GM19351 (cell line): ENCODE measurements at regions not wholly inside any gene's neighbourhood (a gene's known extent, or its start where the extent isn't known, plus 50 kb on each side); places are given as distances from the start of the nearest gene placed in this dataset.
"Not testable (repeated sequence)": the region's sequence is repeated elsewhere in the genome, so short reads cannot be mapped to it uniquely, and the experiment has no call there.

Source experiments
- ATAC-seq: cut with Tn5 transposase; IDR thresholded peaks from one replicate; pipeline ENCODE4 v1.9.1; 2021; ENCODE audit warnings: mild to moderate bottlenecking, moderate library complexity; ENCODE audit not compliant: unreplicated experiment

DNA sequence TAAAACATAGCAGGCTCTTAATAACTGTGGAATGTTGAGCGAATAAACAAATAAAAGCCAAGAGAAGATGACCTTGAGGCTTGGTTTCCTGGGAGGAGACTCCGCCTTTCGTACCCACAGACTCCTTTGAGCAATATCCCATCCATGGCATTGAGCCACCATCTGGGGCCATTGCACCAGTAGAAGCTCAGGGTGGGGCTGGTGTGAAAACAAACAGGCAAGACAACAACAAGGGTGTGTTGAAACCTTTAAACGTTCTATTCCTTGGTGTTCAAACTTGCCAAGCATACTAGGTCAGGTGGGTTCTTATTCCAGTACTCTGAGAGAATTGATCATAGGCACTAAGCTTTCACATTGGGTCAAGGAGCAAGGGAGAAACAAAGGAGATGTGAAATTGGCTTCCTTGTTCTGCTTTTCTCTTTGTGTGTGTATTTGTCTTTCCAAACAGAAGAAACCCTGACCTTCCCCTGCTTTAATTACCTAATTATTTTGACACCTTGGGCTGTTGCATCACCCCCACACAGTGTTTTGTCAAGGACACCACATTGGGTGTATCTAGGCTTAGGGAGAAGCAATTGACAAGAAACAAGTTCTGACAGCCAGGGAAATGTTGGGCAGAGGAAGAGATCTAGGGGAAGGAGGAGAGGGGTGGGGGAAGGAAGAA lies 105.1 kb upstream of the BCL6 start:
- no peak for ATAC-seq

DNA sequence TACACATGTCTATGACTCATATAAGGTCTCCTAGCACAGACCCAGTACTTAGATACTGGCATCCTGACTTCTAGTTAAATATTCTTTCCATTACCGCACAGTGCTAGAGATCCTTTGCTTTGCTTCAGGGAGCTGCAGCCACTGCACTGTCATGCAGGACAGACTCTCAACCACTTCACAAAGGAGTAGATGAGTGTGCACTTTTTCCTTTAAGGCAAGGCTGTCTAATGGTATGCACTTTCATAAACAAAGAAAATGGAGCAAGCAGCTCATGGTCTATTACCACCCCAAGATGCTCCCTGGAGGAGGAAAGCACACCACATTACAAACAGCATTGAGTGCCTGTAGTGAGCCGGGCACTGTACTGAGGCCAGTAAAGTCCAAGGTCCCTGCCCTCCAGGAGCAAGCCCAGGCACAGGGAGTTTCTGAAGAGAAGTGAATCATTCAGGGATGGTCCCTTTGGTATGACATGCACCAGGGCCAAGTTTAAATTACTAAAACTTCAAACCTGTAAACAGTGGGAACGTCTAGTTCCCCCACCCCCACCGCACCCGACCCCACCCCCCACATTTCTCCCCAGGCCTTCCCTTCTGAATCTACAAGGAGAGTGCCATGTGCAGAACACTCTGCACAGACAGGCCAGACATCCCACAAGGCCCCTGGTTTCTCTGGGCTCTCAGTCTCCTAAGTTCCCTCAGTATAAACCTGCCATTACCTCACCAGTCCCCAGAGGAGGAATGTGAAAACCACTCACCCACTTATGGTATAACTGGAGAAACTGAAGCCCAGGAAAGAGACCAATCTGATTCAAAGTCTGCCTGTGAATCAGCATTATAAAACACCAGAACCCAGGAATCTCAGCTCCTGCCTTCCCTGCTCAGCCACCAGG lies 107.8 kb upstream of the BCL6 start:
- ATAC-seq, result no peak

DNA sequence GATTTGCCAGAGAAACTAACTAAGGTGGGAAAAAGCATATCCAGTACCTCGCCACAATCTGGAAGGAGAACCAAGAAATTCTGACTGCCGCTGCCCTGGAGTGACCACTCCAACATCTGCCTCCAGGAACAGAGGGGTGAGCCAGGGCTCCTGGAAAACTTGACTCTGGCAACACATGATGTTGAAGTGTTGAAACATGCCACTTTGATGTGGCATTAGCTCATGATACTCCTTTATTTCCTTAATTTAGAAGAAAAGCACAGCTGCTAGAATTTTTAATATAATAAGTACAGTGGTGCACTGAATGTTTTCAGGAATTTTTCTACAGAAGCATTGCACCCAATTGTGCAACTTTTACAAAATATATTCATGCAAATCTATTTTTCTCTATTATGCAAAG lies 109.9 kb upstream of the BCL6 start:
- no peak for ATAC-seq

DNA sequence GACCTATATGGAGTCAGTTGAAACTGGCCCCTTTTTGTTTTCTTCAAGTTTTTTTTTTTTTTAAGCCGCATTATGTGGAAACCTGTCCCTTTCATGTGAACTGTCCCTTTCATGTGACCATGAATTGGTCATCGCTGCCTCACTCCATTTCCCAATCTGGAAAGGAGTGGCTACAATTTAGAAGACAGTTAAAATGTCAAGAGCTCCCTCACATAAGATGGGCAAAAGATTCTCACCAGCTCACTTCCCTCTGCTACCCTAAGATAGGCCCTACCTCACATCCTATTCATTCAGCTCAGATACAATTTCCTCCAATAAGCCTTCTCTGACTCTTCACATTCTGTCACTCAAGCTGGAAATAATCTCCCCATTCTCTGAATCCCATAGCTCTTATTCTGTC lies 111.3 kb upstream of the BCL6 start:
- no peak for ATAC-seq

DNA sequence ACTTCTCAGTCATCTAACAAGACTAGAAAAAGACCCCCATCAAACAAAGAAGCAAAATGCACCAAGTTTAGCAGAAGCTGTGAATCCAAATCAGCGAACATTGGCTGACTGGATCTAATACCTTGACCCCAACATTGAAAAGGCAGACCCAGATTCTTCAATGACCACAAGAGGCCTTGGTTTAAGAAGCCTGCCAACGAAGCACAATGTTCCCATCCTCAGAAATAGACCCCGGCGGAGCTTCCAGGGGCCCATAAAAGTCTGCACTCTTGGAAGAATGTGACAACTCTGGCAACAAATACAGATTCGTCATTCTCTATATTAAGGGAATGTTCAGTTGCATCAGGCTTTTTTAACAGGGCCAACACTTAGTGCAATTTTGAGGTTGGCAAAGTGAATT lies 112.8 kb upstream of the BCL6 start:
- ATAC-seq, result no peak

DNA sequence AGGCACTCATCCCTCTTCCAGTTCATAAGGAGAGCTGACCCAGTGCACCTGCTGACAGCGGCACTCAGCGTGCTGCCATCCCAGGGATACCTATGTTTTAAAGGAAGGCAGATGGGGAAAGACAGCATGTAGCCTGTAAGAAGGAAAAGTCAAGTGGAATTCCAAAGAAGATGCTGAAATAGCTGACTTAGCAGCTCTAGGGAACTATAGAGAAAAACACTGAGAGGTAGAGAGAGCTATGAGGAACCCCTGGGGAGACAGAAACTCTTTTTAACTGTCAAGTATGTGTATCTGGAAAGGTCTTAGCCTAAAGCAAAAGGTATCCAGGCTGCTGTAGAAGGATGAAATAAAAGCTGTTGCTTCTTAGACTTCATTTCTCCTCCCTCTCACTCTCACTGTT lies 113.4 kb upstream of the BCL6 start:
- ATAC-seq, result no peak

DNA sequence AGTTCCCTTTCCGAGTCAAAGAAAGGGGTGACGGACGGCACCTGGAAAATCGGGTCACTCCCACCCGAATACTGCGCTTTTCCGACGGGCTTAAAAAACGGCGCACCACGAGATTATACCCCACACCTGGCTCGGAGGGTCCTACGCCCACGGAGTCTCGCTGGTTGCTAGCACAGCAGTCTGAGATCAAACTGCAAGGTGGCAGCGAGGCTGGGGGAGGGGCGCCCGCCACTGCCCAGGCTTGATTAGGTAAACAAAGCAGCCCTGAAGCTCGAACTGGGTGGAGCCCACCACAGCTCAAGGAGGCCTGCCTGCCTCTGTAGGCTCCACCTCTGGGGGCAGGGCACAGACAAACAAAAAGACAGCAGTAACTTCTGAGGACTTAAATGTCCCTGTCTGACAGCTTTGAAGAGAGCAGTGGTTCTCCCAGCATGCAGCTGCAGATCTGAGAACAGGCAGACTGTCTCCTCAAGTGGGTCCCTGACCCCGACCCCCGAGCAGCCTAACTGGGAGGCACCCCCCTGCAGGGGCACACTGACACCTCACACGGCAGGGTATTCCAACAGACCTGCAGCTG lies 117.5 kb upstream of the BCL6 start:
- not testable (repeated sequence) for ATAC-seq

DNA sequence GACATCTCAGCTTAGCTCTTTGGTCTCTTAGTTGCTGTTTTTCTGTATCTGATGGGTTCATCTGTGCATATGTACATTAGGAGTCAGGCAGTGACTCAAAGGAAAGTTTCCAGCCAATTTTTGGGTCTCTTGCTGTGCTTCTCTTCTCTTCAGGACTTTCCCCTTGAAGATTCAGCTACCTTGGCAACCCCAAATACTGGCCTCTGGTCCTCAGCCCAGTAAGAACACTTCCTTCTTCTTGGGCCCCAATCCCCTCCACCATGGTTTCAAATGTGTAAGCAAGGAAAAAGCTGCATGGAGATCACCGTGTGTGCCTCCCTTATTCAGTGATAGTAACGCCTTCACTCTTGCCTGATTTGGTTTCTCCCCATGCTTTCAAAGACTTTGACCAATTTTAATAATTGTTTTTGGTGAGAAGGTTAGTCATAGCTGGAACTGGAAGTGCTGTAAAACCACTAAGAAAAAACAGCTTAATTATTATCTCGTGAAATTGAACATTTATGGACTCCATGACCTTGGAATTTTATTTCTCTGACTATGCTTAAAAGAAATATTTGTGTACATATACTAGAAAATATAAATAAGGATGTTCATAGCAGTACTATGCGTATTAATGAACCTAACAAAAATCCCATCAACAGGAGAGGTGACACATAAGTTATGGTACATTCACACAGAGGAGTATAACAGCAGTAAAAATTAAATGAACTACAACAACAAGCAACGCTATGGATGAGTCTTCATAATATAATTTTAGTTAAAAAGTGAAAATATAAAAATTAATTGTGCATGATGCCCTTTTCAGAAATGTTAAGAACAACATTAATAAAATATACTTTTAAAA lies 125.3 kb upstream of the BCL6 start:
- peak; percentile 77 for ATAC-seq

DNA sequence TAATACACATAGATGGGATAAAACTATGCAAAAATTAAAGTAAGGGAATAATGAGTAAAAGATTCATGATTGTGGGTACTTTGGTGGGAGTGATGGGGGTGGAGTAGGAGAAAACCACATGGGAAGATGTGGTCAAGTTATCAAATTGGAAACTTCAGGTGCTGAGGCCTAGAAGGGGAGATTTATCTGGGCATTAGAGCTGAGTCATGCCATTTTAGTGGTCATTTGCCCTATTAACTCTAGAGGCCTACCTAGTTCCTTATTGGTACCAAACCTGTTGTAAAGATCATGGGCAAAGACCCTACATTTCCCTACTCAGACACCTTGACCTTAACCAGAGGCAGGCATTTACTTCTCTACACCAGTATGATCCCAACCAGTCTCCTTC lies 125.9 kb upstream of the BCL6 start:
- no peak for ATAC-seq

DNA sequence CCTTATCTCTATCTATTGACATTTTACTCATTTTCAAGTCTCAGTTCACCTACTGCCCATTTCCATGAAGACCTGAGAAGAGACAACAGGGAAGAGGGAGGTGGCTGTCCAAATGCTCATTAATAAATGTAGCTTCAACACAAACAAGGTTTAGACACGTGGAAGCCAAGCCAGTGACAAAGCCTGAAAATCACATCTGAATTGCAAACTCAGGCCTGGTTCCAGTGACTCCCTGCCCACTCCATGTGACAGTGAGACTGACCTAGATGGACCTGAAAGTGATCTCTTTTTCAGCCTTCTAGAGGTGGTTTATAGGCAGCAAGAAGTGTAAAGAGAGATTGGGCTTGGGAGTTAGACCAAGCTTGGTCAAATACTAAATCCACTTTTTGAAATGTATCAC lies 126.6 kb upstream of the BCL6 start:
- no peak for ATAC-seq

DNA sequence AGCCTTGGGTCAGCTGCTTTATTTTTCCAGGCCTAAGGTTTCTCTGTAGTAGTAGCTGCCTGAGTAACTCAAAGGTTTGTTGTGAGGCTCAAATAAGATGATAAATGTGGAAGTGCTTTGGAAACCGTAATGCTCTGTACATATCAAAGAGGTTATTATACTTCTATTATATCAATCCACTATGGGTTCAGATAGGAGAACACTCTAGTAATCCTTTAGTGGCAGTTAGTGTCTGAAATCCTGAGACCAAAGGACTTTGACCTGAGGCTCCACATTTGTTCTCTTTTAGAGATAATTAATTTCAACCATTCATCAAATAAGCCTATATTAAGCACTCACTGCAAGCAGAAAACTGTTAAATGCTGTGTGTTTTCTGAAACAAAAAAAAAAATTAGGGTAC lies 128.6 kb upstream of the BCL6 start:
- no peak for ATAC-seq

DNA sequence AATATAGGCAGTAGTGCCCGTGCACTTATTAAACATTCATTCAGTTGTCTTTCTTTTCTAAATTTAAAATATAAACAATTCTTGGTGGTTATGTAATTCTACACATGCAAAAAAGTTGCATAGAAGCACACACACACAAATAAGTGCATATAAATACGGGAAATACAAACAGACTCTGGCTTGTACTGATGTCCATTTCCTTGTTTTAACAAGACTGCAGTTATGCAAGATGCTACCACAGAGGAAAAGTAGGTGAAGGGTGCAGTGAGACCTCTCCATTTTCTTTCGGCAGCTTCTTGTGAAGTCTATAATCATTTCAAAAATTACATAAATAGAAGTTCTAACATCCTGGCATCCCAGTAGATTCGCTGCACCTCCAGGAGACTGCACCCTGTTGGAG lies 130.6 kb upstream of the BCL6 start:
- ATAC-seq, result no peak

DNA sequence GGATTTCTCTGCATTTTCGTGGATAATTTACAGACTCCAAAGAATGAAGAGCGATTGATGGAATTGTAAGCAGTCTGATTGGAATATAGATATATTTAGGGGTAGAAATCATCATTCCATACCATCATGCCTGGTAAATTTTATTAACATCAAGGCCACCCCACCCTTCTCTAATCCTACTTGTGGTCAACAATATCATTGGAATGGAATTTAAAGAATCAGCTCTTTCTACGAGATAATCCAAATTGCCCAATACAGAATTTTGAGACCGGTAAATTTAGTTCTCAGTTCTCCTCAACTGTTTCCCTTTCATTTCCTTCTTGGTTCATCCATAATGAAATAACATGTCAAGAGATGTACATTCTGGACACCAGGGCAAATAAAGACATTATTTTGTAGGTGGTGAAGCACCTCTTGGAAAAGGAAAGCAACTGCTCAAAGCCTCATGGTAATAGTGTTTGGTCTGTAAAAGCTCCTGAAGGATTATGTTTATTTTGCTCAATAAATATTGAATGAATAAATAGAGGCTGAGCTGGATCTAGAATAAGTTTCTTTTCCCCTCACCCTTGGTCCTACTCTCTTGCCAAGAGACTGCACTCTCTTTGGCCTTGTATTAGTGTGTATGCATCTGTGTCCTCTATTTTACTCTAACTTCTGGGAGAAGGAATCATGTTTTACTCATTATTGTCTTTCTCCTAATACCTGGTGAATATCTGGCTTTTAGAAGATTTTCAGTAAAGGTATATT lies 133.7 kb upstream of the BCL6 start:
- ATAC-seq, result no peak

DNA sequence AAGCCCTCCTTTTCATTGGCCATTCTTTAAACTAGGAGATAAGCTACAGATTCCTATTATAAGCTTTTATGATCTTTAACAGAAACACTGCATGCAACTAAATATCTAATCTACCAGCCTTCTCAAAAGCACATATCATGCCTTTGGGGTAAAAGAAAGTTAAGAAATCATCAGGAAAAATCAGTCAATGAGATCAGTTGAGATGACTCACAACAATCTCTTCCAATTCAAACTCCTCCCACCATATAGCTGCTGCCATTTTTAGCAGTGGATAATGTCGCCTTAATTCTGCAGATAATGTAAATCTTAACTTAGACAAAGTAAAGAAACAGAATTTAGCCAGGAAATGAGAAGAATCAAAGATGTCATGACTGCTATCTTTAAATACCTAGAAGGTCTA lies 135.2 kb upstream of the BCL6 start:
- ATAC-seq, result no peak

DNA sequence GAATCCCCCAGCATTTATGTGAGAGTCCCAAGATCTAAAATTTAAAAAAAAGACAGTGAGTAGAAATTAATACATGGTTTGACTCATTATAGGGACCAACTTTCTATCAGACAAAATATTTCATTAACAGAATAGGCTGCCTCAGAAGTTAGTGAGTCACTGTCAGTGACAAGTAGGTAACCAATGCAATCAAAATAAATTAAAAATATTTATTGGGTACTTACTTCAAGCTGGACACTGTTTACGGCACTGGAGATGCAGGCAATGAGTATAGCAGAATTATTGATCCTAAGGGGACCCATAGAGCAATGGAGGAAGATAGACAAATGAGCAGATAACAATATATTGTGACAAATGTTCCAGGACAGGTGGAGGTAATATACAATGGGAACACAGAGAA lies 135.6 kb upstream of the BCL6 start:
- ATAC-seq, result no peak

DNA sequence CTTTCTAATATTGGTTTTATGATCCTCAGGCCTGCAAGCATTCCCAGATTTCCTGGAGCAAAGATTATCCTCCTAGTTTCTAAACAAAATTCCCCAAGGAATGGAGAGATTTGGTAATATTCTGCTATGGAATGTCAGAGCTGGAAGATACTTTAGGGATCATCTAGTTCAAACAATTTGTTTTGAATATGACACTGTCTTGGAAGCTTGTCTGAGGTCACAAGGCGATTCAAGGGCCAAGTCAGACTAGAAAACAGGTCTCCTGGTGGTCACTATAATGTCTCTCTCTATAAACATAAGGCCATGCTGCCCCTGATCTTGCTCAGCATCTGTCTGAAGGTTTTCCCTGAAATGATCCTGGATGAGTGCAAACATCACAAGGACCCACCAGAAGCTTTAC lies 143.4 kb upstream of the BCL6 start:
- ATAC-seq, result no peak

DNA sequence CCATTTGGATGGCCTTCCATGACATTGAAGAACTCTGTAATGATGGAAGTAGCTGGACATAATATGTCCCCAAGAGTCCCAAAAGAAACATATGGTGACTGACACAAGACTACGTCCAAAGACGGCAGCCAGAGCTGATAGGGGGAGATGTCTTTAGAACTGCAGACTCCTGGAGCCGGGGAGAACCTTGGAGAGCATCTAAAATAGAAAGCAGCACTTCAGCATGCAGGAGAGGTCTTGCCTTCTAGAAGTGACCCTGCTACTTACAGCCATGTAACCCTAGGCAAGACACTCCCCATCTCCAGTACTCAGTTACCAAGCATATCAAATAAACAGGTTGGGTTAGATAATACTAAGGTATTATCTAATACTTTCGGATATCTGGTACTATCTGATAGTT lies 143.8 kb upstream of the BCL6 start:
- ATAC-seq, result no peak

DNA sequence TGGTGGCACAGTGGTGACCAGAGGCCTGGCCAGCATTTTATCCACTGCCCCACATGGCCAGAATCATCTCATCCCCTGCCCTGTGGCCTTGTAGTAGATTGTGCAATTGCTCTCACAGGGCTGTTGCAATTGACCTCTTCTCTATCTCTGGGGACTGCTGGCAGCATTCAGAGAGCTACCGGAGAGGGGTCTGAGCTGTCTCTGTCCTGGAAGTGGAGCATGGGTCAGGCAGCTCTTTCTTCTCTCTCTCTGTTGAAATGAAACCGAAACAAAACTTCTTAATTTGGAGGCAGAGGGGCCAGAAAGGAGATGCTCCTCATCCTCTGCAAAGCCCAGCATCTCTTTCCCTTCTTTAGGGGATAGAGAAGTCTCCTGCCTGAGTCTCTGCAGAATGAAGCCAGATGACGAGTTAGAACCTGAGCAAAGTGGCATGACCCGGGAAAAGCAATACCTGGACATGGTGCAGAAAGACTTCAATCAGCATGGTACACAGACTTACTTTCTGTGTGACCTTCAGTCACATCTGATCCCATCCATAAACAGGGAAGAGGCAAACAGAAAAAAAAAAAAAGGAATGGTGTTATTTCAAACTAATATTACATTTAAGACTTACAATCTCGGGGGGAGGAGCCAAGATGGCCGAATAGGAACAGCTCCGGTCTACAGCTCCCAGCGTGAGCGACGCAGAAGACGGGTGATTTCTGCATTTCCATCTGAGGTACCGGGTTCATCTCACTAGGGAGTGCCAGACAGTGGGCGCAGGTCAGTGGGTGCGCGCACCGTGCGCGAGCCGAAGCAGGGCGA lies 144.5 kb upstream of the BCL6 start:
- ATAC-seq, result no peak

DNA sequence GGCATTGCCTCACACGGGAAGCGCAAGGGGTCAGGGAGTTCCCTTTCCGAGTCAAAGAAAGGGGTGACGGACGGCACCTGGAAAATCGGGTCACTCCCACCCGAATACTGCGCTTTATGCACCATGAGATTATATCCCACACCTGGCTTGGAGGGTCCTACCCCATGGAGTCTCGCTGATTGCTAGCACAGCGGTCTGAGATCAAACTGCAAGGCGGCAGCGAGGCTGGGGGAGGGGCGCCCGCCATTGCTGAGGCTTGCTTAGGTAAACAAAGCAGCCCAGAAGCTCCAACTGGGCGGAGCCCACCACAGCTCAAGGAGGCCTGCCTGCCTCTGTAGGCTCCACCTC lies 145.1 kb upstream of the BCL6 start:
- not testable (repeated sequence) for ATAC-seq

DNA sequence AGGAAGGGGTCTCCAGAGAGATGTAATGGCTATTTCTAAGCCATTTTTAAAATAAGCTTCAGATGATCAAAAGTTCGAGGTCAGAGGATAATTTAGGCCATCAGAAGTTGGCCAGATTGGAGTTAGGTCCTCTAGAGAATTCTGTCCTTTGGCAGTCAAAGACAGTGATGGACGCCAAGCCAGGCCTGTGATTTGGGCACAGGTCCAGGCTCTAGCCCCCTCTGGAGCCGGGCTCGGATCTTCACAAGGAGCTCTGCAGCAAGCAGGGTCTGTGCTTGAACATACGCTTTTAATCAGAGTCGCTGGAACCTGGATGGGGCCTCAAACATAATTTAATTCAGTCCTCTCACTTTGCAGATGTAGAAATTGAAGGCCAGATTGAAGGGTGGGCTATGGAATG lies 151.4 kb upstream of the BCL6 start:
- no peak for ATAC-seq
